ENCODE measurements at regions not wholly inside any gene's neighbourhood (a gene's known extent, or its start where the extent isn't known, plus 50 kb on each side); places are given as distances from the start of the nearest gene placed in this dataset.

- TF ChIP-seq CTCF (IDR thresholded peaks at IDR 0.05; ENCODE audit: insufficient read depth, low read length) (no peak), POLR2AphosphoS5 (IDR thresholded peaks at IDR 0.05; ENCODE audit: low read depth) (no peak), REST (IDR thresholded peaks at IDR 0.05; ENCODE audit: insufficient replicate concordance, low read depth) (no peak)
Observed at GRCh38 chr1:38527373-38527966, 332.1 kb downstream of the RRAGC start.

All from HL-60 (cell line).